ENCODE measurements at regions not wholly inside any gene's neighbourhood (a gene's known extent, or its start where the extent isn't known, plus 50 kb on each side); places are given as distances from the start of the nearest gene placed in this dataset.

DNA sequence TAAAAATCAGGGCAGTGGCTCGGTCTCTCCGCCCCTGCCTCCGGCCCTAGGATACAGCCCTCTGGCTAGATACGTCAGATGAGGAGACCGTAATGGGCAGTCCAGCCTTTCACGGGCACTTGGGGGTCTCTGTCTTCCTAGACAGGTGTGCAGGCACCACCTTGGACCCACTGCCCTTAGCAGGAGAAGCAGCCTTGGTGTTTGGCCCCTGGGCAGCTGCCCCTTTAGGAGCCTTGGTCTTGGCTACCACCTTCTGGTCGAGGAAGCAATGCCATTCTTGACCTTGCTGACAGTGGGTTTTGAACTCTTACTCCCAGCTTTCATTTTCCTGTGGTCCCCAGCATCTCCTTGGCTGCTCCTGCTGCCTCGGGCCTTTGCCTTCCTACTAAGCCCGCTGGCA, 149.7 kb upstream of the FRMD4B start:
- no peaks in the 10 kb centered on the region for H3K9me3 ChIP-seq (ENCODE audit: control insufficient read depth, low read length)
- 91 to 95% methylated on average over 9 of the region's 9 CpGs for WGBS, 2 experiments (ENCODE audit: insufficient coverage in 2 of 2)
- H3K36me3 ChIP-seq (ENCODE audit: control insufficient read depth, insufficient read depth, low read length), result no peaks in the 10 kb centered on the region
- no peak overlapping the region for H3K27ac ChIP-seq (ENCODE audit: low read depth, low read length, severe bottlenecking)
- no peak overlapping the region for H3K4me3 ChIP-seq (ENCODE audit: extremely low read depth, insufficient read depth, low read length, poor library complexity, severe bottlenecking)
- no peaks in the 10 kb centered on the region for H3K4me1 ChIP-seq (ENCODE audit: control insufficient read depth, insufficient read depth, low read length, poor library complexity, severe bottlenecking)

DNA sequence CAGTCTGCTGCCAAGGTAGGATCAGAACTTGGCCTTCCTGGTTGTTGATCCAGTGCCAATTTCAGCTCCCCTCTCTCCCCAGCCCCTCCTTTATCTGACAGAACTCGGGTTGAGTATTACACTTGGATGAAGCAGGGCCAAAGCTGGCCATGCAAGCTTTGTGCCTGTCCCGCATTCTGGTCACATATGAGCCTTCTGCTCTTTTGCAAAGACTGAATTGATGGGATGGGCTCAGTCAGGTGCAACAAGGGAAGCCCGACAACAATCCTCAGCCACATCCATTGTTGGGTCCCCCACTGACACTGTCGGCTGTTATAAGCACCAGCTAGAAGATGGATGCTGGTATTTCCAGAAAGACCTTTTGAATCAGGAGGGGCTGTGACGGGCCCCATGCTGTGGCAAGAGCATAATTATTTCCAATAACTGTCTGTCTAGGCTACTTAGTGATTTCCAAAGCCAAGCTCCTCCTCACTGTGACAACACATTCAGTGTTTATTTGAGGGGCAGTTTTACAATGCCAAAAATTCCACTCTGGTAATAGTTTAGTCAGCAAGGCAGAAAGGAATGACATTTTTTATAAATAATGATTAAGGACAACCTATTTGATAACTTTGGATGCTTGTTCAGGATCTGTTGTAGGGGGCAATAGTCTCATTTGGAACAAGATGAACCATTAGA, 146.8 kb upstream of the FRMD4B start:
- WGBS, 2 experiments (ENCODE audit: insufficient coverage in 2 of 2), result 82 to 89% methylated on average over 2 to 4 of the region's 5 CpGs
- H3K4me3 ChIP-seq (ENCODE audit: extremely low read depth, insufficient read depth, low read length, poor library complexity, severe bottlenecking), result no peak overlapping the region

DNA sequence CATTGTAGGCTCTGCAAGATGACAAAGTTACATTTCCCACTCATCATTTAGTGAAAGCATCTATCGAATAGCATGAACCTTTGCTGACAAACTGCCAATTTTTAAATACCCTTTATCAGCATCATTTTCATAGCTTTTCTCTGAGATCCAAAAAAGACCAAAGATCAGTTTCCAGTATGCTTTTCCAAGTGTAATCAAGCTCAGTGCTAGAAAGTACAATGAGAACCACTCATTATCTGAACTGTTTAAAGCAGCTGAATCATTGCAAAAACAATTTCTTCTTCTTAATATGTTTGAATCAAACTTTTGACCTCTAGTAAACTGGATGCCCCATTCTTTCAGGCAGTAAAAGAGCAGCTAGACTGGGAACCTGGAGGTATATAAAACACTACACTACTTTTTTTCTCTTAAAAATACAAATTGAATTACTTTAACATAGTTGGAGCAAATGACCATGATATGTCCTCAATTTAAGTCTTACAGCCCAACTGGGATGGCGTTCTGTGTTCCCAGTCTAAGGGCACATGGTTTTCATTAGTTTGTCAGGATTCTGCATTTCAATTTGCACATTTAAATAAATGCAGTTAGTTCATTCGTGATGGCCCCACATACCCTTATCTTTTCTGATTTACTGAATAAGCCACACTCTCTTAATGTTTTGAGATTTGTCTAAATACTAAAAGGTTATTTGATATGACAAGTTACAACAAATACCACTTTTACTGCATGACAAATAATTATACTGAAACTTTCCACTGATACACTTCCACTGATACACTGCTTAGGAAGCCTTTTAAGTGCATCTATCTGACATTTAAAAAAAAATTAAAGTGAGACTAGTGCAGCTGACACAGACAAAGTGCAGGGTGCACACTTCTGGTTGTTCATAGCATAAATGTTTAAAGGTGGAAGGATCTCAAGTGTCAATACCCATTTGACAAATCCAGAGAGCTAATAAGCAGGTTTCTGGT, 146.0 kb upstream of the FRMD4B start:
- no peak overlapping the region for H3K27ac ChIP-seq (ENCODE audit: low read depth, low read length, severe bottlenecking)
- no peaks in the 10 kb centered on the region for H3K4me1 ChIP-seq (ENCODE audit: control insufficient read depth, insufficient read depth, low read length, poor library complexity, severe bottlenecking)
- H3K4me3 ChIP-seq (ENCODE audit: extremely low read depth, insufficient read depth, low read length, poor library complexity, severe bottlenecking), result no peak overlapping the region
- WGBS, 2 experiments (ENCODE audit: insufficient coverage in 2 of 2), result 92 to 100% methylated on average over 1 to 2 of the region's 3 CpGs
- H3K9me3 ChIP-seq (ENCODE audit: control insufficient read depth, low read length), result no peaks in the 10 kb centered on the region
- H3K36me3 ChIP-seq (ENCODE audit: control insufficient read depth, insufficient read depth, low read length), result no peaks in the 10 kb centered on the region

More for the DNA sequence above, 146.8 kb upstream of the FRMD4B start:
- Histone ChIP-seq H3K4me1 (ENCODE audit: control insufficient read depth, insufficient read depth, low read length, poor library complexity, severe bottlenecking) (no peaks in the 10 kb centered on the region), H3K9me3 (ENCODE audit: control insufficient read depth, low read length) (no peaks in the 10 kb centered on the region), H3K36me3 (ENCODE audit: control insufficient read depth, insufficient read depth, low read length) (no peaks in the 10 kb centered on the region), H3K27ac (ENCODE audit: low read depth, low read length, severe bottlenecking) (no peak overlapping the region)

DNA sequence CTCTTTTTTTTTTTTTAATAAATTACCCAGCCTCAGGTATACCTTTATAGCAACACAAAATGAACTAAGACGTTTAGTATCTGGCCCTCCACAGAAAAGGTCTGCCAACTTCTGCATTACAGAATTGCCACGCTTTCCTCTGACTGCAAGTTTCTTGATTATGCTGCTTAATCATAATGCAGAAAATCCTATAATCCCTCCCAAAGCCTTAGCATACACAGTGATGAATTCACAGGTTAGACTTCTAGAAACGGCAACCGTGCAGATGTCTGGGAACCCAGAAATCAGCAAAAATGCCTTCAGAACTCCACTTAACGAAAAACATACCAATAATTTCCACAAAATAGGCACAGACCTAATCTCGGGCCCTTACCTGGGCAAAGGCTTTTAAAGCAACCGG, 144.7 kb upstream of the FRMD4B start:
- no peak overlapping the region for H3K27ac ChIP-seq (ENCODE audit: low read depth, low read length, severe bottlenecking)
- WGBS, 2 experiments (ENCODE audit: insufficient coverage in 2 of 2), result 91 to 92% methylated on average over 4 of the region's 7 CpGs
- no peaks in the 10 kb centered on the region for H3K4me1 ChIP-seq (ENCODE audit: control insufficient read depth, insufficient read depth, low read length, poor library complexity, severe bottlenecking)
- H3K36me3 ChIP-seq (ENCODE audit: control insufficient read depth, insufficient read depth, low read length), result no peaks in the 10 kb centered on the region
- H3K9me3 ChIP-seq (ENCODE audit: control insufficient read depth, low read length), result no peaks in the 10 kb centered on the region
- H3K4me3 ChIP-seq (ENCODE audit: extremely low read depth, insufficient read depth, low read length, poor library complexity, severe bottlenecking), result no peak overlapping the region

DNA sequence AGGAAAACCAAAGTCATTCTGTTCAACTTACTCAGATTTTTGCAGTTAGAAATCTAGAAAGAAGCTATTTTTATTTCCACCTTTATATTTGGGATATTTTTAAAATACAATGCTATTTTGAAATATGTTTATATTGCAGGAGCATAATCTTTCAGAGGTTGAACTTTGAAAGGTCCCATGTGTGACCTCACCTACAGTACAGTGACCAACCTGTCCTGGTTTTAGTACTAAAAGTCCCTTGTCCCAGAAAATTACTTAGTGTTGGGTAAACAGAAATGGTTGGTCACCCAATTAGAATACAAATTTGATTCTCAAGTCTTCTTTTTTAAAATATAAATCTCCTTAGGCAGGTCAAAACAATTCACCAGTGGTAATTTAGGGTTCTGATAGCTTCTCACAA, 141.6 kb upstream of the FRMD4B start:
- Histone ChIP-seq H3K36me3 (ENCODE audit: control insufficient read depth, insufficient read depth, low read length) (no peaks in the 10 kb centered on the region), H3K27ac (ENCODE audit: low read depth, low read length, severe bottlenecking) (no peak overlapping the region), H3K9me3 (ENCODE audit: control insufficient read depth, low read length) (no peaks in the 10 kb centered on the region), H3K4me3 (ENCODE audit: extremely low read depth, insufficient read depth, low read length, poor library complexity, severe bottlenecking) (no peak overlapping the region), H3K4me1 (ENCODE audit: control insufficient read depth, insufficient read depth, low read length, poor library complexity, severe bottlenecking) (no peaks in the 10 kb centered on the region)

DNA sequence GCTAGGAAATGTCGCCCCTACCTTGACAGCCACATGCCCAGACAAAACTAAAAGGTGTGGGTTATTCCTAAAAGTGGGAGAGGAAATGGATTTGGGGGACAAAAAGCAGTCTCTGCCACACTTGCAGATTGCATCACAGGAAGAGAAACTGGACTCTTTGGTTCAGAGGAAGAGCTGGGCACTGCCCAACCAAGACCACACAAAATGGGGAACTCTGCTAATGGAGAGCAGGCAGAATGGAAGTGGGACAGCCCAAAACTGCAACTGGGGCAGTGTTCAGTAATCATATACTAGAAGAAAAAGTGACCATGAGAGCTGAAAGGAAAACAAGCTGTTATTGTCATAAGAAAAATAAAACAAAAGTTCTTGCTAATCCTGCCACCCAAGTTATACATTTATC, 138.9 kb upstream of the FRMD4B start:
- H3K9me3 ChIP-seq (ENCODE audit: control insufficient read depth, low read length), result no peaks in the 10 kb centered on the region
- WGBS, 2 experiments (ENCODE audit: insufficient coverage in 2 of 2), result no CpG with 5 or more reads among the region's 1 CpG
- no peaks in the 10 kb centered on the region for H3K4me1 ChIP-seq (ENCODE audit: control insufficient read depth, insufficient read depth, low read length, poor library complexity, severe bottlenecking)
- H3K36me3 ChIP-seq (ENCODE audit: control insufficient read depth, insufficient read depth, low read length), result no peaks in the 10 kb centered on the region
- H3K4me3 ChIP-seq (ENCODE audit: extremely low read depth, insufficient read depth, low read length, poor library complexity, severe bottlenecking), result no peak overlapping the region
- no peak overlapping the region for H3K27ac ChIP-seq (ENCODE audit: low read depth, low read length, severe bottlenecking)

DNA sequence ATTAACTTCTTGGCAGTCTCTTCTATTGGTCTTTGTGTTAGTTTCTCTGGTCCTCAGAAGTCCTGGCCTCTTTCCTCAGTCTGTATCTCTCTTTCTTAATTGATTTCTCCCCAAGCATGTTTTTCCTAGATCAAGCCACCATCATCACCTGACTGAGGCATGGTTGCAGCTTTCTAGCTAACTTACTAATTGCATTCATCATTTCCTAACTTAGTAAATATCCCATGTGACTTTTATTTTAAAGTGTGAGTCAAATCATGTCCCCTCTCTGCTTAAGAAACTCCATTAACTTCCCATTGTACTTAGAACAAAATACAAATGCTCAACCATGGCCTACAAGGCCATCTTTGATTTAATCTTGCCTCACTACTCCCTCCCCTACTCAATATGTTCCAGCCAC, 135.4 kb upstream of the FRMD4B start:
- no peak overlapping the region for H3K4me3 ChIP-seq (ENCODE audit: extremely low read depth, insufficient read depth, low read length, poor library complexity, severe bottlenecking)
- no peaks in the 10 kb centered on the region for H3K9me3 ChIP-seq (ENCODE audit: control insufficient read depth, low read length)
- no peaks in the 10 kb centered on the region for H3K4me1 ChIP-seq (ENCODE audit: control insufficient read depth, insufficient read depth, low read length, poor library complexity, severe bottlenecking)
- no peaks in the 10 kb centered on the region for H3K36me3 ChIP-seq (ENCODE audit: control insufficient read depth, insufficient read depth, low read length)
- no peak overlapping the region for H3K27ac ChIP-seq (ENCODE audit: low read depth, low read length, severe bottlenecking)

DNA sequence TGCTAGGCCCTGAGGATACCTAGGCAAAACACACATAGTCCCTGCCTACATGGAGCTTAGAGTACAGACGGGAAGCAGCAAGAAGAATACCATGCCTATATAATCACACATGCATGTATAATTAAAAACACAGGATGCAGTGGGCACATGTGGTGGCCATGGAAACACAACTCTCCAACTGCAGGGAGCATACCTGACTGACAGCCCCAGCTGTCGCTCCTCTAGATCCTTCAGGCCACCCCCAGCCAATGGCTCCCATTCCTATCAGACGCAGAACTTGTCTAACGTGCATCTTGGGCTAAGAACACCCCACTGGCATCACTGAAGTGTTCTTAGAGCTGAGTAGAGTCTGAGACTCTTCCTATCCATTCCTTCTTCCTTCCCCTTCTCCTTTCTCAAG, 125.5 kb upstream of the FRMD4B start:
- WGBS, 2 experiments (ENCODE audit: insufficient coverage in 2 of 2), result 95 to 100% methylated on average over 2 to 3 of the region's 4 CpGs

DNA sequence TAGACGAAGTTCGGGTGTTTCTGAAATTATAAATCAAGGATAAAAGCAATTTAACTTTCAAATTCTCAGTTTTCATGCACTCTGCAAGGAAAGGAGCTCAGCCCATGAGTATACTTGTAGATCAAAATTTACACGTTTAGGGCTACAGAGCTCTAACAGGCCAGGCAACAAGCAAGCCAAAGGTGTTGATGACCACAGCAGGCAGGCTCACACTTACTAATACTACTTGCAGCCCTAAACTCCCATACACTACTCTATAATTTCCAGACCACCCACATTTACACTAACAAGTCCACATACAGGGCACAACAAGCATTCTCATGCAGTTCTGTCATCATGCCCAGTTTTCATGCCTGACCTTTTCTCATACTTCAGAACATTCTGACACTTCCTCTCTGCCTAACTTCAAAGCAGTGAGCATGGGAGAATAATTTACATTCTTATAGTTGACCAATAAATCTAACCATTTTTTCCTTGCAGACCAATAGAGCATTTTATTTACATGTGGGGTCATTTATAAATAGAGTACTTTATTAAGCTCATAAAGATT, 124.7 kb upstream of the FRMD4B start:
- Histone ChIP-seq H3K4me3 (ENCODE audit: extremely low read depth, insufficient read depth, low read length, poor library complexity, severe bottlenecking) (no peak overlapping the region), H3K4me1 (ENCODE audit: control insufficient read depth, insufficient read depth, low read length, poor library complexity, severe bottlenecking) (no peaks in the 10 kb centered on the region), H3K36me3 (ENCODE audit: control insufficient read depth, insufficient read depth, low read length) (no peaks in the 10 kb centered on the region), H3K27ac (ENCODE audit: low read depth, low read length, severe bottlenecking) (no peak overlapping the region), H3K9me3 (ENCODE audit: control insufficient read depth, low read length) (no peaks in the 10 kb centered on the region)
- 36 to 60% methylated on average over 1 of the region's 3 CpGs for WGBS, 2 experiments (ENCODE audit: insufficient coverage in 2 of 2)

More for the DNA sequence above, 125.5 kb upstream of the FRMD4B start:
- Histone ChIP-seq H3K36me3 (ENCODE audit: control insufficient read depth, insufficient read depth, low read length) (no peaks in the 10 kb centered on the region), H3K27ac (ENCODE audit: low read depth, low read length, severe bottlenecking) (no peak overlapping the region), H3K4me3 (ENCODE audit: extremely low read depth, insufficient read depth, low read length, poor library complexity, severe bottlenecking) (no peak overlapping the region), H3K4me1 (ENCODE audit: control insufficient read depth, insufficient read depth, low read length, poor library complexity, severe bottlenecking) (no peaks in the 10 kb centered on the region), H3K9me3 (ENCODE audit: control insufficient read depth, low read length) (no peaks in the 10 kb centered on the region)

DNA sequence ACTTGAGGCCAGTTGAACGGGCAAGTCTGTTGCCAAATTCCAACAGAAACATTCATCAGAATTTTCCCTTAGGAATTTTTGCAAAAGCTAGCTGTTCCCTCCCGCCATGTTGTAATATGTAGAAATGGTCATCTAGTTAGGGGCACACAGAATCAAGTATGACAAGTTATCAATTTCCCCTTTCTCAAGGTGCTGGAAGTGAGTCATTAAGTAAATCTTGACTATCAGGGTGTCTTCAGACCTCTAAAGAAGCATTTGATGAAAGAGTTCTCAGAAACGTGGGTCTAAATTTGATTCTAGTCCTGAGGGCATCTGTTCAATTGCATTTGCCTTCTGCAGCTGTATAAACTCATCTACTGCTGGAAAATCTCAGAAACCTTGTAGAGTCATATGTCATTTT, 123.4 kb upstream of the FRMD4B start:
- H3K27ac ChIP-seq (ENCODE audit: low read depth, low read length, severe bottlenecking), result no peak overlapping the region
- H3K4me3 ChIP-seq (ENCODE audit: extremely low read depth, insufficient read depth, low read length, poor library complexity, severe bottlenecking), result no peak overlapping the region
- H3K4me1 ChIP-seq (ENCODE audit: control insufficient read depth, insufficient read depth, low read length, poor library complexity, severe bottlenecking), result no peaks in the 10 kb centered on the region
- H3K9me3 ChIP-seq (ENCODE audit: control insufficient read depth, low read length), result no peaks in the 10 kb centered on the region
- H3K36me3 ChIP-seq (ENCODE audit: control insufficient read depth, insufficient read depth, low read length), result no peaks in the 10 kb centered on the region
- 100% methylated on average over 2 of the region's 3 CpGs; no CpG with 5 or more reads in 1 of the 2 experiments for WGBS, 2 experiments (ENCODE audit: insufficient coverage in 2 of 2)
